ENCODE measurements at regions not wholly inside any gene's neighbourhood (a gene's known extent, or its start where the extent isn't known, plus 50 kb on each side); places are given as distances from the start of the nearest gene placed in this dataset.

DNA sequence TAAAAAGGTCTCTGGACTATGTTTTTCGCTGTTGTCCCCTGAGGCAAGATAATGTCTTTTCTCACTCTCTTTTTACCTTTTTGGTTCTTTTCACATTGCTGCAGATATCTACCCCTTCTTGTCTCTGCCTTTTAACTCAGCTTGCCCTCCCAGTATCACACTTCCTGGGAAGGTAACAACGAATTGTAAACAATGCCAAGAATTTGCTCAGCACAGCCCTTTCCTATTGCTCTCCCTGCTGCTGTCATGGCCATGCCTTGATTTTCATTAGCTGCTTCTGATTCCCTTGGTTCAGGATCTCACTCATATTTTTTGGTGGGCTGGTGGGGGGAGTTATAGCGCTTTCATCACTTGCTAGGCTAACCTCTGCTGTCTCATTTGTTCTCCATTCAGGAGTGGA lies 123.1 kb upstream of the DPH6 start:
- Histone ChIP-seq H3K4me3 (ENCODE audit: low read depth, low read length) (no peak overlapping the region), H3K9me3 (ENCODE audit: control insufficient read depth, insufficient read depth, low read depth, low read length) (no peaks in the 10 kb centered on the region), H3K4me1 (ENCODE audit: control insufficient read depth, insufficient read depth, low read length) (no peaks in the 10 kb centered on the region), H3K27ac (ENCODE audit: extremely low read depth, low read depth, low read length) (no peak overlapping the region), H3K36me3 (ENCODE audit: control insufficient read depth in 2 of 2, insufficient read depth in 1 of 2, low read length in 2 of 2) (no peaks in the 10 kb centered on the region)
- TF ChIP-seq, protein P1, sequence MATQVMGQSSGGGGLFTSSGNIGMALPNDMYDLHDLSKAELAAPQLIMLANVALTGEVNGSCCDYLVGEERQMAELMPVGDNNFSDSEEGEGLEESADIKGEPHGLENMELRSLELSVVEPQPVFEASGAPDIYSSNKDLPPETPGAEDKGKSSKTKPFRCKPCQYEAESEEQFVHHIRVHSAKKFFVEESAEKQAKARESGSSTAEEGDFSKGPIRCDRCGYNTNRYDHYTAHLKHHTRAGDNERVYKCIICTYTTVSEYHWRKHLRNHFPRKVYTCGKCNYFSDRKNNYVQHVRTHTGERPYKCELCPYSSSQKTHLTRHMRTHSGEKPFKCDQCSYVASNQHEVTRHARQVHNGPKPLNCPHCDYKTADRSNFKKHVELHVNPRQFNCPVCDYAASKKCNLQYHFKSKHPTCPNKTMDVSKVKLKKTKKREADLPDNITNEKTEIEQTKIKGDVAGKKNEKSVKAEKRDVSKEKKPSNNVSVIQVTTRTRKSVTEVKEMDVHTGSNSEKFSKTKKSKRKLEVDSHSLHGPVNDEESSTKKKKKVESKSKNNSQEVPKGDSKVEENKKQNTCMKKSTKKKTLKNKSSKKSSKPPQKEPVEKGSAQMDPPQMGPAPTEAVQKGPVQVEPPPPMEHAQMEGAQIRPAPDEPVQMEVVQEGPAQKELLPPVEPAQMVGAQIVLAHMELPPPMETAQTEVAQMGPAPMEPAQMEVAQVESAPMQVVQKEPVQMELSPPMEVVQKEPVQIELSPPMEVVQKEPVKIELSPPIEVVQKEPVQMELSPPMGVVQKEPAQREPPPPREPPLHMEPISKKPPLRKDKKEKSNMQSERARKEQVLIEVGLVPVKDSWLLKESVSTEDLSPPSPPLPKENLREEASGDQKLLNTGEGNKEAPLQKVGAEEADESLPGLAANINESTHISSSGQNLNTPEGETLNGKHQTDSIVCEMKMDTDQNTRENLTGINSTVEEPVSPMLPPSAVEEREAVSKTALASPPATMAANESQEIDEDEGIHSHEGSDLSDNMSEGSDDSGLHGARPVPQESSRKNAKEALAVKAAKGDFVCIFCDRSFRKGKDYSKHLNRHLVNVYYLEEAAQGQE (tag by site-specific recombination; IDR thresholded peaks at IDR 0.05), result no peak
- no peak for TF ChIP-seq ZNF623 (tag by site-specific recombination; IDR thresholded peaks at IDR 0.05)
- TF ChIP-seq, protein P2, sequence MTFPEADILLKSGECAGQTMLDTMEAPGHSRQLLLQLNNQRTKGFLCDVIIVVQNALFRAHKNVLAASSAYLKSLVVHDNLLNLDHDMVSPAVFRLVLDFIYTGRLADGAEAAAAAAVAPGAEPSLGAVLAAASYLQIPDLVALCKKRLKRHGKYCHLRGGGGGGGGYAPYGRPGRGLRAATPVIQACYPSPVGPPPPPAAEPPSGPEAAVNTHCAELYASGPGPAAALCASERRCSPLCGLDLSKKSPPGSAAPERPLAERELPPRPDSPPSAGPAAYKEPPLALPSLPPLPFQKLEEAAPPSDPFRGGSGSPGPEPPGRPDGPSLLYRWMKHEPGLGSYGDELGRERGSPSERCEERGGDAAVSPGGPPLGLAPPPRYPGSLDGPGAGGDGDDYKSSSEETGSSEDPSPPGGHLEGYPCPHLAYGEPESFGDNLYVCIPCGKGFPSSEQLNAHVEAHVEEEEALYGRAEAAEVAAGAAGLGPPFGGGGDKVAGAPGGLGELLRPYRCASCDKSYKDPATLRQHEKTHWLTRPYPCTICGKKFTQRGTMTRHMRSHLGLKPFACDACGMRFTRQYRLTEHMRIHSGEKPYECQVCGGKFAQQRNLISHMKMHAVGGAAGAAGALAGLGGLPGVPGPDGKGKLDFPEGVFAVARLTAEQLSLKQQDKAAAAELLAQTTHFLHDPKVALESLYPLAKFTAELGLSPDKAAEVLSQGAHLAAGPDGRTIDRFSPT (tag by site-specific recombination; IDR thresholded peaks at IDR 0.05), result no peak
- no peak for TF ChIP-seq ZNF302 (tag by site-specific recombination; IDR thresholded peaks at IDR 0.05; ENCODE audit: low read depth)
- TF ChIP-seq SALL2 (tag by site-specific recombination; IDR thresholded peaks at IDR 0.05; ENCODE audit: borderline replicate concordance), result no peak
- TF ChIP-seq ZNF621 (tag by site-specific recombination; IDR thresholded peaks at IDR 0.05), result no peak
- TF ChIP-seq ZNF223 (tag by site-specific recombination; IDR thresholded peaks at IDR 0.05), result no peak
- TF ChIP-seq, protein P3, sequence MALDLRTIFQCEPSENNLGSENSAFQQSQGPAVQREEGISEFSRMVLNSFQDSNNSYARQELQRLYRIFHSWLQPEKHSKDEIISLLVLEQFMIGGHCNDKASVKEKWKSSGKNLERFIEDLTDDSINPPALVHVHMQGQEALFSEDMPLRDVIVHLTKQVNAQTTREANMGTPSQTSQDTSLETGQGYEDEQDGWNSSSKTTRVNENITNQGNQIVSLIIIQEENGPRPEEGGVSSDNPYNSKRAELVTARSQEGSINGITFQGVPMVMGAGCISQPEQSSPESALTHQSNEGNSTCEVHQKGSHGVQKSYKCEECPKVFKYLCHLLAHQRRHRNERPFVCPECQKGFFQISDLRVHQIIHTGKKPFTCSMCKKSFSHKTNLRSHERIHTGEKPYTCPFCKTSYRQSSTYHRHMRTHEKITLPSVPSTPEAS (tag by site-specific recombination; IDR thresholded peaks at IDR 0.05), result no peak
- POLR2A ChIA-PET, result no interaction called here
- CTCF ChIA-PET, result no interaction called here

DNA sequence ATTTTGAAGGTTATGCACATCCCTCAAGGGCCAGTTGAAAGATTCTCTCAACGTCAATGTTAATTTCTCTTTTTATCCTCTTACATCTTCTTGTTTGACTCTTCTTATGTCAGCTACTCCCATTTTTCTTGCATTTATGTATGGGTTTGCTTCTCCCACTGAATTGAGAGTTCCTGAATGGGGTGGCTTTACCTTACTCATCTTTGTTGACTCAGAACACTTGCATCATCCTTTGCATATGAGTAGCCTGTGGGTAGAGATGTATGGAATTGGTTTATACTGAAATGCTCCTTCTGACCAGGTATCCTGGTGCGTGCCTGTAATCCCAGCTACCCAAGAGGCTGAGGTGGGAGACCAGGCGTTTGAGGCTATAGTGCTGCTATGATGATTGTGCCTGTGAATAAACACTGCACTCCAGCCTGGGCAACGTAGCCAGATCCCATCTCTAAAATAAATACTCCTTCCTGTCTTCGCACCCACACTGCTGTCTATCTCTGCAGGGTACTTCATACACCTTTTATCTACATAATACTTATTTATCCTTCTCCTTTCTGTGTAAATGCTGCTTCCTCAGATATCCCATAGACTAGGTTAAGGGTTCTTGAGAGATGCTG lies 123.6 kb upstream of the DPH6 start:
- H3K4me3 ChIP-seq (ENCODE audit: low read depth, low read length), result no peak overlapping the region
- H3K27ac ChIP-seq (ENCODE audit: extremely low read depth, low read depth, low read length), result no peak overlapping the region
- POLR2A ChIA-PET, result no interaction called here
- H3K9me3 ChIP-seq (ENCODE audit: control insufficient read depth, insufficient read depth, low read depth, low read length), result no peaks in the 10 kb centered on the region
- no peaks in the 10 kb centered on the region for H3K4me1 ChIP-seq (ENCODE audit: control insufficient read depth, insufficient read depth, low read length)
- CTCF ChIA-PET, result no interaction called here
- H3K36me3 ChIP-seq (ENCODE audit: control insufficient read depth in 2 of 2, insufficient read depth in 1 of 2, low read length in 2 of 2), result no peaks in the 10 kb centered on the region
- TF ChIP-seq, protein P4, sequence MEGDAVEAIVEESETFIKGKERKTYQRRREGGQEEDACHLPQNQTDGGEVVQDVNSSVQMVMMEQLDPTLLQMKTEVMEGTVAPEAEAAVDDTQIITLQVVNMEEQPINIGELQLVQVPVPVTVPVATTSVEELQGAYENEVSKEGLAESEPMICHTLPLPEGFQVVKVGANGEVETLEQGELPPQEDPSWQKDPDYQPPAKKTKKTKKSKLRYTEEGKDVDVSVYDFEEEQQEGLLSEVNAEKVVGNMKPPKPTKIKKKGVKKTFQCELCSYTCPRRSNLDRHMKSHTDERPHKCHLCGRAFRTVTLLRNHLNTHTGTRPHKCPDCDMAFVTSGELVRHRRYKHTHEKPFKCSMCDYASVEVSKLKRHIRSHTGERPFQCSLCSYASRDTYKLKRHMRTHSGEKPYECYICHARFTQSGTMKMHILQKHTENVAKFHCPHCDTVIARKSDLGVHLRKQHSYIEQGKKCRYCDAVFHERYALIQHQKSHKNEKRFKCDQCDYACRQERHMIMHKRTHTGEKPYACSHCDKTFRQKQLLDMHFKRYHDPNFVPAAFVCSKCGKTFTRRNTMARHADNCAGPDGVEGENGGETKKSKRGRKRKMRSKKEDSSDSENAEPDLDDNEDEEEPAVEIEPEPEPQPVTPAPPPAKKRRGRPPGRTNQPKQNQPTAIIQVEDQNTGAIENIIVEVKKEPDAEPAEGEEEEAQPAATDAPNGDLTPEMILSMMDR (tag by site-specific recombination; IDR thresholded peaks at IDR 0.05), result no peak
- TF ChIP-seq ZNF366 (tag by site-specific recombination; conservative IDR thresholded peaks at IDR 0.05), result no peak
- no peak for TF ChIP-seq ZNF623 (tag by site-specific recombination; IDR thresholded peaks at IDR 0.05)
- TF ChIP-seq ZNF654 (tag by site-specific recombination; IDR thresholded peaks at IDR 0.05; ENCODE audit: low read depth), result no peak
- TF ChIP-seq, protein P5, sequence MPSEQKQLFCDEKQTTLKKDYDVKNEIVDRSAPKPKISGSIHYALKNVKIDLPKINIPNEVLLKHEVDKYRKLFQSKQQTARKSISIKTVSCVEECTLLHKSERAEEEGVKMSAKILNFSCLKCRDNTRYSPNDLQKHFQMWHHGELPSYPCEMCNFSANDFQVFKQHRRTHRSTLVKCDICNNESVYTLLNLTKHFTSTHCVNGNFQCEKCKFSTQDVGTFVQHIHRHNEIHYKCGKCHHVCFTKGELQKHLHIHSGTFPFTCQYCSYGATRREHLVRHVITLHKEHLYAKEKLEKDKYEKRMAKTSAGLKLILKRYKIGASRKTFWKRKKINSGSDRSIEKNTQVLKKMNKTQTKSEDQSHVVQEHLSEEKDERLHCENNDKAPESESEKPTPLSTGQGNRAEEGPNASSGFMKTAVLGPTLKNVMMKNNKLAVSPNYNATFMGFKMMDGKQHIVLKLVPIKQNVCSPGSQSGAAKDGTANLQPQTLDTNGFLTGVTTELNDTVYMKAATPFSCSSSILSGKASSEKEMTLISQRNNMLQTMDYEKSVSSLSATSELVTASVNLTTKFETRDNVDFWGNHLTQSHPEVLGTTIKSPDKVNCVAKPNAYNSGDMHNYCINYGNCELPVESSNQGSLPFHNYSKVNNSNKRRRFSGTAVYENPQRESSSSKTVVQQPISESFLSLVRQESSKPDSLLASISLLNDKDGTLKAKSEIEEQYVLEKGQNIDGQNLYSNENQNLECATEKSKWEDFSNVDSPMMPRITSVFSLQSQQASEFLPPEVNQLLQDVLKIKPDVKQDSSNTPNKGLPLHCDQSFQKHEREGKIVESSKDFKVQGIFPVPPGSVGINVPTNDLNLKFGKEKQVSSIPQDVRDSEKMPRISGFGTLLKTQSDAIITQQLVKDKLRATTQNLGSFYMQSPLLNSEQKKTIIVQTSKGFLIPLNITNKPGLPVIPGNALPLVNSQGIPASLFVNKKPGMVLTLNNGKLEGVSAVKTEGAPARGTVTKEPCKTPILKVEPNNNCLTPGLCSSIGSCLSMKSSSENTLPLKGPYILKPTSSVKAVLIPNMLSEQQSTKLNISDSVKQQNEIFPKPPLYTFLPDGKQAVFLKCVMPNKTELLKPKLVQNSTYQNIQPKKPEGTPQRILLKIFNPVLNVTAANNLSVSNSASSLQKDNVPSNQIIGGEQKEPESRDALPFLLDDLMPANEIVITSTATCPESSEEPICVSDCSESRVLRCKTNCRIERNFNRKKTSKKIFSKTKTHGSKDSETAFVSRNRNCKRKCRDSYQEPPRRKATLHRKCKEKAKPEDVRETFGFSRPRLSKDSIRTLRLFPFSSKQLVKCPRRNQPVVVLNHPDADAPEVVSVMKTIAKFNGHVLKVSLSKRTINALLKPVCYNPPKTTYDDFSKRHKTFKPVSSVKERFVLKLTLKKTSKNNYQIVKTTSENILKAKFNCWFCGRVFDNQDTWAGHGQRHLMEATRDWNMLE (tag by site-specific recombination; conservative IDR thresholded peaks at IDR 0.05; ENCODE audit: low read depth), result no peak
- no peak for TF ChIP-seq HOXC10 (CRISPR knock-in tag; IDR thresholded peaks at IDR 0.05)
- TF ChIP-seq ZNF266 (tag by site-specific recombination; IDR thresholded peaks at IDR 0.05; ENCODE audit: low read depth), result no peak
- no peak for TF ChIP-seq ZFP41 (tag by site-specific recombination; IDR thresholded peaks at IDR 0.05; ENCODE audit: borderline replicate concordance)
- no peak for TF ChIP-seq ZNF701 (tag by site-specific recombination; IDR thresholded peaks at IDR 0.05)
- TF ChIP-seq ZNF138 (tag by site-specific recombination; IDR thresholded peaks at IDR 0.05; ENCODE audit: borderline replicate concordance), result no peak
- TF ChIP-seq GLIS1 (tag by site-specific recombination; IDR thresholded peaks at IDR 0.05), result no peak
- no peak for TF ChIP-seq ZNF621 (tag by site-specific recombination; IDR thresholded peaks at IDR 0.05)
- TF ChIP-seq, protein P6, sequence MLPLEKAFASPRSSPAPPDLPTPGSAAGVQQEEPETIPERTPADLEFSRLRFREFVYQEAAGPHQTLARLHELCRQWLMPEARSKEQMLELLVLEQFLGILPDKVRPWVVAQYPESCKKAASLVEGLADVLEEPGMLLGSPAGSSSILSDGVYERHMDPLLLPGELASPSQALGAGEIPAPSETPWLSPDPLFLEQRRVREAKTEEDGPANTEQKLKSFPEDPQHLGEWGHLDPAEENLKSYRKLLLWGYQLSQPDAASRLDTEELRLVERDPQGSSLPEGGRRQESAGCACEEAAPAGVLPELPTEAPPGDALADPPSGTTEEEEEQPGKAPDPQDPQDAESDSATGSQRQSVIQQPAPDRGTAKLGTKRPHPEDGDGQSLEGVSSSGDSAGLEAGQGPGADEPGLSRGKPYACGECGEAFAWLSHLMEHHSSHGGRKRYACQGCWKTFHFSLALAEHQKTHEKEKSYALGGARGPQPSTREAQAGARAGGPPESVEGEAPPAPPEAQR (tag by site-specific recombination; IDR thresholded peaks at IDR 0.05), result no peak

Measured in HEK293 (cell line).